GM19452 (cell line): ENCODE measurements at regions not wholly inside any gene's neighbourhood (a gene's known extent, or its start where the extent isn't known, plus 50 kb on each side); places are given as distances from the start of the nearest gene placed in this dataset.

ENCODE experiments used
- ATAC-seq: cut with Tn5 transposase; IDR thresholded peaks from one replicate; pipeline ENCODE4 v1.9.1; 2021; ENCODE audit not compliant: unreplicated experiment

DNA sequence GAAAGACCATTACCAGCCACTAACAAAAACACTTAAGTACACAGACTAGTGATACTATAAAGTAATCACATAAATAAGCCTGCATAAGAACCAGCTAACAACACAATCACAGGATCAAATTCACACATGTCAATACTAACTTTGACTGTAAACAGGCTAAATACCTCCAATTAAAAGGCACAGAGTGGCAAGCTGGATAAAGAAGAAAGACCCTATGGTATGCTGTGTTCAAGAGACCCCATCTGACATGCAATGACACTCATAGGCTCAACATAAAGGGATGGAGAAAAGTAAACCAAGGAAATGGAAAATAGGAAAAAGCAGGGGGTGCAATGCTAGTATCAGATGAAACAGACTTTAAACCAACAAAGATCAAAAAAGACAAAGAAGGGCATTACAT is 631.8 kb upstream of the NOX3 start:
- no peak for ATAC-seq

DNA sequence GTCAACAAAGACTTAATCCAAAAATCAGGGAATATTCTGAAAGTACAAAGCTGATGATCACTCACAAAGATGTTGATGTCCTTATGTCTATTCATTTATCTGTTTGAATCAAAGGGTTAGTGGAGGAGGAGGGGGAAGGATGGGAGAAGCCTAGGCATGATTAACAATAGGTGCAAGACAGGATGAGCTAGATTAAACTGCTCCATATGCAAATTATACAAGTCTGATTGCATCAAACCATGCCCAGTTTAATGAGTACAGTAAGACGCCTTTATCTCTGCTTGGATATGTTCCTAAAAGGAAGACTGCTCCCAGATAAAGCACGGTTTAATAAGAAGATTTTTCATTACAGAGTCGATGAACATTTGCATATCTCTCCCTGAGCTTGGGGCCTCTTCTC is 626.4 kb upstream of the NOX3 start:
- no peak for ATAC-seq

DNA sequence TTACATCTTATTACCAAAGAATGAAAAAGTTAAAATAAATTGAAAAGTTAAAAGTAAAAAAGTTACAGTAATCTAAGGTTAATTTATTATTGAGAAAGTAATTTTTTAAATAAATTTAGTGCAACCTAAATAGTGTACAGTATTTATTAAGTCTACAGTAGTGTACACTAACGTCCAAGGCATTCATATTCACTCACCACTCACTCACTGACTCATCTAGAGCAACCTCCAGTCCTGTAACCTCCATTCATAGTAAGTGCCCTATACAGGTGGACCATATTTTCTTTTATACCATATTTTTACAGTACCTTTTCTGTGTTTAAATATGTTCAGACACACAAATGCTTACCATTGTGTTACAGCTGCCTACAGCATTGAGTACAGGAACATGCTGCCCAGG is 624.7 kb upstream of the NOX3 start:
- ATAC-seq = no peak

- no peak for ATAC-seq
Measured at GRCh38 chr6:156068881-156069280, 613.2 kb upstream of the NOX3 start.

GRCh38 chr6:156065849-156066248 is 610.2 kb upstream of the NOX3 start:
- no peak for ATAC-seq

GRCh38 chr6:156062091-156062563 is 606.5 kb upstream of the NOX3 start:
- no peak for ATAC-seq

DNA sequence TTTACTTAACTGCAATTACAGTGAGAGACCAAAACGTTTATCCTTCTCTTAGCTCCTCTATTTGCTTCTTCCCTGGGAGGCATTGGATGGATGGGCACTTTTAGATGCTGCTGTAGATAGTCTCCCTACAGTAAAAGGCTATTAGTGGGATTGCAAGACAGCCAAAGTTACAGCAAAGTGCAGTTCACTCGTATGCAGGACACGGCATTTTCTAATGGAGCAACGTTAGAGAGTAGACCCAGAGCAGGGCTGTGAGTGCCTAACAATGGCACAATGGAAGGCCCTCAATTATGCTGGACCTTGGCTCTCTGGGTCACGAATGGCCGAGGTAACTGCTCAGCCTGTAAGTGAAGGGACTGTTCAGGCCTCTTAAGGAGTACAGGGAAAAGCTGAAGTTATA is 605.8 kb upstream of the NOX3 start:
- ATAC-seq = no peak

GRCh38 chr6:156060013-156060412 is 604.4 kb upstream of the NOX3 start:
- ATAC-seq = no peak

- ATAC-seq = no peak
Measured at GRCh38 chr6:156058356-156058755, 602.7 kb upstream of the NOX3 start.

DNA sequence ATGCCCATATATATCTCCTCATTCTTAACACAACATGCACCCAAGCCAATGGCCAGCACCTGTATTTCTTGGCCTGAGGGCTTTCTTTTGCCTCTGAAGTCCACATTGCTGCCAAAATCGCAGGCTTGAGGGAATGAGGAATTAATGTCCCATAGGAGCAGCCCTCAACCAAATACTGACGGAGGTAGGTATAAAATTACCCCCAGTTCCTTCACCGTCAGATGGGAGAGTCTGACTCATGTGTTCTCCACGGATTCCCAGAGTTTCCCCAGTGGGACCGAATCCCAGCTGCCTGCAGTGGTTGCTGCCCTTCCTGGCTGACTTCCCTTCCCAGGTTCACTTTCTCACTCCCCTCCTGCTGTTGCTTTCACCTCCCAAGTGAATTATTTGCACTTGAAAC is 602.2 kb upstream of the NOX3 start:
- no peak for ATAC-seq

- no peak for ATAC-seq
Measured at GRCh38 chr6:156056085-156056484, 600.4 kb upstream of the NOX3 start.

GRCh38 chr6:156053626-156054025 is 598.0 kb upstream of the NOX3 start:
- no peak for ATAC-seq

- no peak for ATAC-seq
Measured at GRCh38 chr6:156046841-156047449, 591.3 kb upstream of the NOX3 start.

- ATAC-seq = no peak
Measured at GRCh38 chr6:156046268-156046665, 590.6 kb upstream of the NOX3 start.

DNA sequence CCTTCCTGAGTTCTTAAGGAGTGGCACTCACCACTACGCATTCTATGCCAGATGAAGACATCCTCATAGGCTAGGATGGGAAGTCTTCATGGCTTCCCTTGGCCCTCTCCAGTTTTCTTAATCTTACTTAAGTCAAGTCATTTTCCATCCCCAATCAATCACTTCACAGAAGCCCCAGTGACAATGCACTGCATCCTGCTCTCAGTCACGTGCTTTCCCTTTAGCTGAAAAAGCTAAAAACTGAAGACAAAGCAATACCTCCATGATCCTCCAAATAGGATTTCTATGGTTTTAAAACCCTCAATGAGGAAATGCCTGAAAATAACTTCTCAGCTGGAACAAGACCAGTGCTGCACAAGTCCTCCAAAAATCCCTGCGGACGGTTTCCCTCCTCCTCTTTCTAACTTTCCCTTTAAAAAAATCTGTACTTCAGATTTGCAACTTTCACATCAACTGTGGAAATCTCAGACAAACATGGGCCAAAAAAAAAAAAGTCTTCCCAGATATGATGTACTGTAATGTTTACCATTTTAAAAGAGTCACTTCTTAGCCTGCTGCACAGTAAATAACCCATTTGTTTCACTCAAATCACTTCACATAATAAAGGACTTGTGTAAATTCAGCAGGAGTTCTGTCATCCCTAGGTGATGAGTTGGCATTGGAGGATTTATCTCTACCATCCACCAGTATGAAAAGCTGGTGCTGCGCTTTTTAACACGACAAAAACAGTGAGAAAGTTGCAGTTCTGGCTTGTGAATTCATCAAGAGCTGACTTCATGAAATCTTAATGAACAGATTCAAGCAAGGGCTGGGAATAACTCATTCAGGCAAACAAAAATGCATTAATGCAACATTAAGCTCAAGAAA is 590.0 kb upstream of the NOX3 start:
- ATAC-seq = no peak

DNA sequence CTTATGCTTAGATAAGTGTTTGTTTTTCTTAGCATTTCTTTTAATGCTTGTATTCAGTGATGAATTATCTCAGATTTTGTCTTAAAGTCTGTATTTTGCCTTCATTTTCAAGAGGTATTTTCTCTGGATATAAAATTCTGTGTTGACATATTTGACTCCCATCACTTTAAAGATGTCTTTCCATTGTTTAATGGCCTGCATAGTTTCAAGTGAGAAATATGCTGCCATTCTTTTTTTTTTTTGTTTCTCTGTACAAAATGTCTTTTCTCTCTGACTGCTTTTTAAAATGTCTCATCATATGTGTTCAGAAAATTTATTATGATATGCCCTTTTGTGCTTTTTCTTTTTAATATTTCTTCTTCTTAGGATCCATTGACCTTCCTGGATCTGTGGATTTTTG is 578.0 kb upstream of the NOX3 start:
- ATAC-seq = no peak

DNA sequence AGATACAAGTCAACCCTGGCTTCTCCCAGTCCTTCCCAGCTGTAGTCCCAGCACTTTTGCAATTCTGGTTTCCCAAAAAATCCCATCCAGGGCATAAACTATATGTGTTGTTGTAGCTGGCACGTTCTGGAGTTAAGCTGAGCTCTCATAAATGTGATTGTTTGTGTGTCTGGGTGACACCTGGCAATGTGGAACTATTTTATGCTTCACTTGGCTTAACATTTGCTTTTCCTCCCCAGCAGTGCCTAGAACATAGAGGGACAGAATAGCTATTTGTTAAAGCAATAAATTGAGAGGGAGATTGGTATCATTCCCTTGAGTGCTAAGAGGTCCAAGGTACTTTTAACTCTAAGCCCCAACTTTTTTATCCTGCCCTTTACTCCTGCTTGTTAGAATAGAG is 575.9 kb upstream of the NOX3 start:
- no peak for ATAC-seq

GRCh38 chr6:156030053-156030452 is 574.4 kb upstream of the NOX3 start:
- no peak for ATAC-seq

GRCh38 chr6:156029286-156029985 is 573.8 kb upstream of the NOX3 start:
- ATAC-seq = no peak

GRCh38 chr6:156028335-156029131 is 572.9 kb upstream of the NOX3 start:
- ATAC-seq = no peak

- no peak for ATAC-seq
Measured at GRCh38 chr6:156027248-156027626, 571.6 kb upstream of the NOX3 start.
